SU-DHL-6 (cell line): ENCODE measurements at regions not wholly inside any gene's neighbourhood (a gene's known extent, or its start where the extent isn't known, plus 50 kb on each side); places are given as distances from the start of the nearest gene placed in this dataset.

ENCODE experiments used
- H2AFZ ChIP-seq: fragments of 200-600 bp; sonication (generic); 2 replicates; pipeline ENCODE4 v1.6.1; 2014; ENCODE audit warnings: low read depth, mild to moderate bottlenecking, moderate library complexity, mixed read lengths, antibody characterized with exemption, low read length; ENCODE audit not compliant: severe bottlenecking
- H3F3A ChIP-seq: fragments of 200-600 bp; shearing (Covaris generic); 2 replicates; pipeline ENCODE4 v1.6.0; 2016; ENCODE audit warnings: antibody characterized with exemption, mild to moderate bottlenecking; ENCODE audit not compliant: insufficient read depth
- H3K27ac ChIP-seq: fragments of 200-600 bp; sonication (generic); 2 replicates; pipeline ENCODE4 v1.5.1; 2016; ENCODE audit warnings: low read depth, mild to moderate bottlenecking, low read length, moderate library complexity, mixed read lengths
- H3K27me3 ChIP-seq: fragments of 200-600 bp; sonication (generic), shearing (Covaris generic); 2 replicates; pipeline ENCODE4 v1.6.0; 2014; ENCODE audit warnings: mild to moderate bottlenecking, low read length
- H3K36me3 ChIP-seq: fragments of 200-600 bp; sonication (generic); 2 replicates; pipeline ENCODE4 v1.6.1; 2014; ENCODE audit warnings: mild to moderate bottlenecking, low read length, mixed read lengths
- H3K4me2 ChIP-seq: fragments of 300-600, 200-600 bp; shearing (Covaris generic), sonication (generic); 2 replicates; pipeline ENCODE4 v1.6.0; 2014; ENCODE audit warnings: low read length, low read depth, mild to moderate bottlenecking; ENCODE audit not compliant: poor library complexity, severe bottlenecking
- H3K4me3 ChIP-seq: fragments of 200-600 bp; sonication (generic); 2 replicates; pipeline ENCODE4 v1.5.1; 2014; ENCODE audit warnings: antibody characterized with exemption, low read length, mild to moderate bottlenecking, mixed read lengths; ENCODE audit not compliant: insufficient read depth, poor library complexity, severe bottlenecking
- H3K79me2 ChIP-seq: fragments of 200-600 bp; sonication (generic); 2 replicates; pipeline ENCODE4 v1.6.1; 2014; ENCODE audit warnings: mild to moderate bottlenecking, low read length, moderate library complexity; ENCODE audit not compliant: insufficient read depth
- H3K9ac ChIP-seq: fragments of 200-600 bp; sonication (generic); 2 replicates; pipeline ENCODE4 v1.7.0; 2014; ENCODE audit warnings: mild to moderate bottlenecking, low read length
- H3K9me2 ChIP-seq: fragments of 200-600 bp; sonication (generic); replicated peaks from 2 replicates; pipeline ENCODE4 v1.6.1; 2014; ENCODE audit warnings: low read length; ENCODE audit not compliant: insufficient read depth
- H3K9me3 ChIP-seq: fragments of 200-600 bp; sonication (generic); 2 replicates; pipeline ENCODE4 v1.6.1; 2014; ENCODE audit warnings: low read length, mixed read lengths; ENCODE audit not compliant: insufficient read depth
- H4K20me1 ChIP-seq: fragments of 200-600 bp; sonication (generic); 2 replicates; pipeline ENCODE4 v1.6.1; 2014; ENCODE audit warnings: low read depth, mild to moderate bottlenecking, antibody characterized with exemption, low read length, moderate library complexity, mixed read lengths
- CTCF ChIP-seq: fragments of 200-600 bp; sonication (generic); IDR thresholded peaks from one replicate; pipeline ENCODE4 v1.5.1; 2017; ENCODE audit warnings: antibody characterized with exemption, mild to moderate bottlenecking, low read length, moderate library complexity; ENCODE audit not compliant: insufficient read depth, poor library complexity, severe bottlenecking
- EZH2phosphoT487 ChIP-seq: fragments of 200-600 bp; sonication (generic), shearing (Covaris generic); conservative IDR thresholded peaks from 2 replicates; pipeline ENCODE4 v1.6.1; 2018; ENCODE audit warnings: mild to moderate bottlenecking, antibody characterized with exemption, low read length, moderate library complexity, mixed read lengths

DNA sequence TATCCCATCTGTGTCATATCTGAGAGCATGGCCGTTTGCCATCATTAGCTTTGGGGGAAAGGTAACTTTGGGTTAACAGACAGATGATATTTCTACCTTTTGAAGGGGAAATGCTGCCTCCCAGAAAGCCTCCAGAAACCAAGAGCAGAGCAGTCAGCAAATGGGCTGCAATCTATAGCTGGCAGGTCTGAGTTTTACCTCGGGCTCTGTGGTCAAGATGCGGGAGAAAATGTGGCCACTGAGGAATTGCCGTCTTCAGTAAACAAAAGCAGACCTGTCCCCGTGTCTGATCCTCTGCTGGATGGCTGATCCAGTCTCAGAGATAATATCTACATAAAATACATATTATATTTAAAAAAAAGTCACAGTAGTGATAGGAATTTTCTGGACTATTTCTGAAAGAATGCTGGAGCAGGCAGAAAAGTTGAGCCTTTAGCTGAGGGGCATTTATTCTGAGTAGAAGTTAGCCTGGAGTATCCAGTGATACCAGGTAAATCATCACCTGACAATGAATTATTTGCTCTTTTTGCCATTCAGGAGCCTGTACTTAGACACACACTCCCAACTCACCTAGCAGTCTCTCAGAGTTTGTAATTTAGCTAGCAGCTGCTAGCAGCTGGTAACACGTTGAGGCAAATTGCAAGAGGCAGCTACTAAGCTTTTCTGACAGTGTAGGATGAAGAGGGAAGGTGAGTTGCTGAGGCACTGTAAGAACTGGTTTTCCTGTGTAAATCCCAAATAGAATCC lies 285.3 kb upstream of the RARB start:
- Histone ChIP-seq H3K27ac (no peak overlapping the region), H3K9me2 (no peaks in the 10 kb centered on the region; the same call in 1 of the 2 replicates), H3K9me3 (no peaks in the 10 kb centered on the region), H3K27me3 (no peaks in the 10 kb centered on the region), H3F3A (no peaks in the 10 kb centered on the region), H3K4me2 (no peak overlapping the region), H3K4me3 (no peak overlapping the region), H3K9ac (no peak overlapping the region), H3K79me2 (no peaks in the 10 kb centered on the region), H2AFZ (no peak overlapping the region), H3K36me3 (no peaks in the 10 kb centered on the region), H4K20me1 (no peaks in the 10 kb centered on the region)
- TF ChIP-seq EZH2phosphoT487, result no peak
- TF ChIP-seq CTCF, result no peak

DNA sequence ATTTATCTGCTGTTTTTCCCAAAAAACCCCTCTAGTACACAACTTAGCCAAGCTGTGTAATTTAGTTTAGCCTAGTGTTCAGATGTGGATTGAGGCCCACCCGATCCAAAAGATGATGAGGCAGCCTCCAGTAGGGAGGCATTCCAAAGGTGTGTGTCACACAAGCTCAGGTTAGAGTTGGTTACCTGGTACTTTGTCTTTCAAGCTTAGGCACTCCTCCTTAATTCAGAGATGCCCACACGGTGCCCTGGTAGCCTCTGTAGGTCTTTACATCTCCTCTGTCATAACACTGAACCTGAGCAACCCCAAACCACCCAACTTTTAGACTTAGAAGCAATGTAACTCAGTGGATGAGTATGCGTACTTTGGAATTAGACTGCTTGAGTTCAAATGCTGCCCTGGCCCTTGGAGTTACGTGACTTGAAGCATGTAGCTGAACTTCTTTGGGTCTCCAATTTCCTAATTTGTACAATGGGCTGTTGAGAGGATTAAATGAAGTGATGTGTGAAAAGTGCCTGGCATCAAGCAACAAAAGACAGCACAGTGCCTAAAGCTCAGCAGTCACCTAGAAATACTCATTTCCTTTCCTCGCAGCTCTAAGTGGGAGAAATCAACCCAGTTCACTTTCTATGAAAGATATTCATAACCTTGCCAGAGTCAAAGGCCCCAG lies 284.6 kb upstream of the RARB start:
- H3K27me3 ChIP-seq, result no peaks in the 10 kb centered on the region
- no peaks in the 10 kb centered on the region for H4K20me1 ChIP-seq
- H3K4me3 ChIP-seq, result no peak overlapping the region
- H3K9ac ChIP-seq, result no peak overlapping the region
- H3K4me2 ChIP-seq, result no peak overlapping the region
- H3K9me3 ChIP-seq, result no peaks in the 10 kb centered on the region
- TF ChIP-seq EZH2phosphoT487 (no peak), CTCF (no peak)
- no peaks in the 10 kb centered on the region for H3K36me3 ChIP-seq
- H3K9me2 ChIP-seq, result no peaks in the 10 kb centered on the region; the same call in 1 of the 2 replicates
- no peak overlapping the region for H2AFZ ChIP-seq
- H3F3A ChIP-seq, result no peaks in the 10 kb centered on the region
- H3K27ac ChIP-seq, result no peak overlapping the region
- no peaks in the 10 kb centered on the region for H3K79me2 ChIP-seq

GRCh38 chr3:25144430-25144829 lies 283.6 kb upstream of the RARB start:
- H3K27ac ChIP-seq, result no peak overlapping the region
- no peak overlapping the region for H3K9ac ChIP-seq
- H3F3A ChIP-seq, result no peaks in the 10 kb centered on the region
- TF ChIP-seq EZH2phosphoT487, result no peak
- no peak for TF ChIP-seq CTCF
- H3K79me2 ChIP-seq, result no peaks in the 10 kb centered on the region
- no peak overlapping the region for H3K4me3 ChIP-seq
- H3K36me3 ChIP-seq, result no peaks in the 10 kb centered on the region
- no peak overlapping the region for H2AFZ ChIP-seq
- no peaks in the 10 kb centered on the region for H3K27me3 ChIP-seq
- H4K20me1 ChIP-seq, result no peaks in the 10 kb centered on the region
- H3K9me2 ChIP-seq, result no peaks in the 10 kb centered on the region; the same call in 1 of the 2 replicates
- H3K9me3 ChIP-seq, result no peaks in the 10 kb centered on the region
- no peak overlapping the region for H3K4me2 ChIP-seq
